Jurkat, Clone E6-1 (cell line): ENCODE measurements at regions not wholly inside any gene's neighbourhood (a gene's known extent, or its start where the extent isn't known, plus 50 kb on each side); places are given as distances from the start of the nearest gene placed in this dataset.

Source experiments
- DNase-seq: peaks from one replicate; pipeline ENCODE4 v3.0.0-alpha.2; 2011; ENCODE audit warnings: low read depth, low spot score
- H3K4me3 ChIP-seq: 2 replicates; pipeline ENCODE4 v1.5.1; 2011; ENCODE audit warnings: mild to moderate bottlenecking, low read length, control low read depth, moderate library complexity

DNA sequence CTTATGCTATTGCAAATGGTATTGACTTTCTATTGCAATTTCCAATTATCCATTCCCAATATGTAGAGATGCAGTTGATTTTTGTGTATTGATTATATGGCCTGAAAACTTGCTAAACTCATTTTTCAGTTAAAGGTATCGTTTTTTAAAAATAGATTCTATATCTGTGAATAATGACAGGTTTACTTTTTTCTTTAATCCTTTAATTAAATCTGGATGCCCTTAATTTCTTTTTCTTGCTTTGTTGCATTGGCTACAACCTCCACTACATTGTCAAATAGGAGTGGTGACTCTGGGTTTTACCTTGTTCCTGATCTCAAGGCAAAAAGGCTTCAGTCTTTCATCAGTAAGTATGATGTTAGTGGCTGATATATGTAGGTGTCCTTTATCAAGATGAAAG, 522.4 kb downstream of the MATN1 start:
- H3K4me3 ChIP-seq = no peak overlapping the region

DNA sequence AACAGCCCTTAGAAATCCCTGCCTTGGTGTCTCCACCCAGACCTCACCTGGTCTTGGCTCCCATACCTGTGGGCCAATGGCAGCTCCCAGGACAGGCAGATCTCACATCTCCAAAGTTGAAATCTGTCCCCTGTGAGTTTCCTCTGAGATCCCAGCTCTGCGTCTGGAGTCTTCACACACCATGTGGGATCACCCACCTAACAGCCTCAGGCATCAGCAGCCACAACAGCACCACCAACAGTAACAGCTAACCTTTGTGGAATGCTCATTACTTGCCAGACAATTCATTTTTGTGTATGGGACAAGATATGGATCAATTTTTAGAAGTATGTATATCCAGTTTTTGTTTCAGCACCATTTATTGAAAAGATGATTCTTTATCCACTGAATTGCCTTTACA, 523.2 kb downstream of the MATN1 start:
- no peak overlapping the region for H3K4me3 ChIP-seq
- no peak for DNase-seq

More for the DNA sequence above, 522.4 kb downstream of the MATN1 start:
- DNase-seq = no peak

DNA sequence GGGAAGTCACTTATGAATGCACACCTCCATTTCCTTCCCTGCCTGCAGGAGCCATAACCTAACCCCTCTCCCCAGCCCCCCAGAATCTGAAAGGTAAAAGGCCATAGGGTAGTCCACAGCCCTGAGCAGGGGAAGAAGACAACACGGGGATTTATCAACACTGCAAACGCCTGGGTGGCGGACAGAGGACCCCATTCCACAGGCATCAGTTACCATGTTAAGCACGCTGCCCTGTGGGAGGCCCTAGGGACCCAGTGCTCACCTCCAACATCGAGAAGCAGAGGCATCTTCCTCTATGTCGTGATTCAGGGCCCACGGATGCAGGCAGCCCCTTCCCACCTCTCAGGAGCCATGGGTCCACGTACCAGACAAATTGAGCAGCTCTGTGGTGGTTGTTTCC, 523.8 kb downstream of the MATN1 start:
- DNase-seq = no peak

DNA sequence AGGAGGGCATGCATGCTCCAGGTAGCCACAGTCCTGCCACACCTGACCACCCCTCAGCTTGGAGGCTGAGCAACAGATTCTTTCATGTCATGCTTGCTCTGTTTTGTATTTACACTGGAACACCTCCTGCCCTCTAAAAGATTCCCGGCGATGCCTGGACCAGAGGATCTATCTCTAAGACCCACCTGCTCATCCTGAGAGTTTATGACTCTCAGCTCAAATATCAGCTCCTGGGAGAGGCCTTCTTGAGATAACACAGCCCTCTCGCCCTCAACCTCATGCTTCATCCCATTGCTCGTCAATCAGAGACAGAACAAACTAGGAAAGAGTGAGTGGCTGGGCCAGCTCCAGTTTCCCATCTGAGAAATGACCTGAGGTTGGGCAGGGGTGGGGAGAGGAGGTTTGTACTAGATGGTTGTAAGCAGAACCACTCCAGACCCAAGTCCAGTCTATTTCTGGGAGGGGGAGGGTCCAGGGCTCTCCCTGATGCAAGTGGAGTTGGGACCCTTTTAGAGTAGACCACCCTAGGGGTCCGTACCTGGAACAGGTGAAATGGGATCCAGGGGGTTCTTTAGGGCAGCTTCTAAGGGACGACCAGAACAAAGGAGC, 524.5 kb downstream of the MATN1 start:
- DNase-seq = no peak
- H3K4me3 ChIP-seq = no peak overlapping the region

More for the DNA sequence above, 523.8 kb downstream of the MATN1 start:
- H3K4me3 ChIP-seq = no peak overlapping the region

DNA sequence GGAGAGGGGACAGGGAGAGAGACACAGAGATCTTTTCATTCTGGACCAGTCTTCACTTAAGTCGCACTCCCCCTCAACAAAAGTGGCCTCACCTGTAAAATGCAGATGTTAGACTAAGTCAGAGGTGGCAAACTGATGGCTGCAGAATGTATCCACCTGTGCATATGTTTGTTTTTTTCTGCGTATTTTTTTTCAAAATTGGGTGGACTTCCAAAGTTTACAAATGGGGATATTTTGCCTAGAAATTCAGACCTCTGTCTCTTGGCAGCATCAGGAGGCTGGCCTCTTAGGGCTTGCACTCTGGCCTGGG, 525.0 kb downstream of the MATN1 start:
- no peak overlapping the region for H3K4me3 ChIP-seq
- DNase-seq = no peak

DNA sequence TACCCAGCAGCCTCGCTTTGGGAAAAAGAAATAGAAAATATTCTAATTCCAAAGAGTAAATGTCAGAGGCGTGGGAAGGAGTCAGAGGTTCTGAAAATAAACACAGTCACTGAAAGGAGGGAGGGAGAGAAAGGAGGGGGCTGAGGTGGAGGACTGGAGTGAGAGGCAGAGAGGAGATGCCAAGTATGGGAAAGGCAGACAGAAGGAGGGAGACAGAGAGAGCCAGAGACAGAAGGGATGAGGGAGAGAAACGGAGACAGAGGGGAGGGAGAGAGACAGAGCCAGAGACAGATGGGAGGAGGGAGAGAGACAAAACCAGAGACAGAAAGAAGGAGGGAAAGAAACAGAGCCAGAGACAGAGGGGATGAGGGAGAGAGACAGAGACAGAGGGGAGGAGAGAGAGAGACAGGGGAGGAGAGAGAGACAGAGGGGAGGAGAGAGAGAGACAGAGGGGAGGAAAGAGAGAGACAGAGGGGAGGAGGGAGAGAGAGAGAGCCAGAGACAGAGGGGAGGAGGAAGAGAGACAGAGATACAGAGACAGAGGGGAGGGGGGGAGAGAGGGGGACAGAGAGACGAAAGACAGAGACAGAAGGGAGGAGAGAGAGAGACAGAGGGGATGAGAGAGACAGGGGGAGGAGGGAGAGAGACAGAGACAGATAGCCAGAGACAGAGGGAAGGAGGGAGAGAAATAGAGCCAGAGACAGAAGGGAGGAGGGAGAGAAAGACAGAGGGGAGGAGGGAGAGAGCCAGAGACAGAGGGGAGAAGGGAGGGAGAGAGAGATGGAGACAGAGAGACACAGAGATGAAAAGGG, 525.5 kb downstream of the MATN1 start:
- DNase-seq = no peak
- no peak overlapping the region for H3K4me3 ChIP-seq

DNA sequence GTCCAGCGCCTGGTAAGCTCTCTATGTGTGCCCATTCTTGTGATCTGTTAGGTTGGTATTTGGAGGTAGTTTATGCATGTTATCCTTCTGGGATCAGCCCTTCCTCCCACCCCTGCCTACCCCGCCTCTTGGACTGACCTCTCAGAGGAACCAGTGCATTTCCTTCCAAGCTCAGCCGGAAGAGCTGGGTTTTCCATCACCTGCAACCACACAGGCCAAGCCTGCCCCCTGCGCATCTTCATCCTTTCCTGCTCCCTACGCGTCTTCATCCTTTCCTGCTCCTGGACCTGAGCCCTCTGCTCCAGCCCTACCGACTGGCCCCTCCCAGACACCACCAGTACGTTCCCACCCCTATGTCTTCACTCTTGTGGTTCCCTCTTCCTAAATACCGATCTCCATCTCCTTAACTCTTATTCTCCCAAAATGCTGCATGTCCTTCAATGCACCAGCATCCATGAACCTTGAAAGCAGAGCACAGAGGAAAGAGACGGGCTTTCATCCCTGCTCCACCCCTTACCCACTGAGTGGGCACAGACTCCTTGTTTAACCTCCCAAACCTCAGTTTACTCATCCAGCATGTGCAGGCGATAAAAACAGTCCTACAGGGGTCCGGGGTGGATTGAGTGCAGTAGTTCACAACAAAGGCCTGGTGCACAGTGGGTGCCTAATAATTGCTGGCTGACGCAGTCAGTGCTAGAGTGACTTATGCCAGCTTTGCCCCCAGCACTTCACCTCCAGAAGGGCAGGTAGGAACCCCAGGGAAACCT, 526.3 kb downstream of the MATN1 start:
- DNase-seq = no peak
- no peak overlapping the region for H3K4me3 ChIP-seq

DNA sequence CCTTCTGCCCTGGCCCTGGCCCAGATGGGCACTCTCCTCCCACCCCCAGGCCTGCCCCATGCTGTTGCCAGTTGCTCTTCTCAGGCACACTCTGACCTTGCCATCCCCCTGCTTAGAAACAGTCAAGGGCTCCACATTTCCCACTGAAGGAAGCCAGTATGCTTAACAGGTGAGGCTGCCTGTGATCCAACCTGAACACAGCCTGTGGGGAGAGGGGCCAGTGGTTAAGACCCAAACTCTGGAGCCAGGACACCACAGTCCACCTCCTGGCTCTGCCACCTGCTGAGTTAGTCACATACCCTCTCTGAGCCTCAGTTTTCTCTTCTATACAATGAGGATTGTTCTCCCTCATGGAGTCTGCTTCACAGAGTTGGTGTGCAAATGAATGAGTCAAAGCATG, 526.9 kb downstream of the MATN1 start:
- no peak for DNase-seq
- no peak overlapping the region for H3K4me3 ChIP-seq

DNA sequence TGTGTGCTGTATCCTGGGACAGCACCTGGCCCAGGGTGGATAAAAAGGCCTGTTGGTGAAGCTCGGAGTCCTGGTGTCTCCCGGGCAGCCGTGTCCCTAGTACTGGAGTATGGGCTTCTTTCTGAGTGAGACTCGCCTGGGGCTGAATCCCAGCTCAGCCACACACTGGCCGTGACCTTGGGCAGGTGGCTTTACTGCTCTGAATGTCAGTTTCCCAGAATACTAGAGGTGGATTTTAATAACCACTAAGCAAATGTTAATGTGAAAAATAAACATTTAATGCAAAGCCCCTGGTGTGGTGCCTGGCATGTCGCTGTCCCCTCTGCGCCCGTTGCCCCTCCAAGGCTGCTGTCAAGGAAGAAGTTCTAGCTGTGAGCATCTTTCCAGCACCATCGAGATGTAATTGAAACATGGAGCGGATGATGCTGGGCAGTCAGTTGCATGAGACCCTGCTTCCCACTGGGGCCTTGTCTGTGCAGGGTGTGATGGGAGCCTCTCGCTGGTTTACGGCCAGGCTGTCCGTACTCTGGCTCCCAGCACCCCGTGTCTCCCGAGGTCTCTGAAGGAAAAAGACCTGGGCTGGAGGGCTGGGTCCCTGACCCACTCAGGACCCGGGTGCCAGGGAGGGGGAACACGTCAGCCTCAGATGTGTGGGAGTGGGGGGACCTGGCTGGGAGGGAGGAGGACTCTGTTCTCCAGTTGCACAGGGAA, 527.8 kb downstream of the MATN1 start:
- no peak overlapping the region for H3K4me3 ChIP-seq
- no peak for DNase-seq

DNA sequence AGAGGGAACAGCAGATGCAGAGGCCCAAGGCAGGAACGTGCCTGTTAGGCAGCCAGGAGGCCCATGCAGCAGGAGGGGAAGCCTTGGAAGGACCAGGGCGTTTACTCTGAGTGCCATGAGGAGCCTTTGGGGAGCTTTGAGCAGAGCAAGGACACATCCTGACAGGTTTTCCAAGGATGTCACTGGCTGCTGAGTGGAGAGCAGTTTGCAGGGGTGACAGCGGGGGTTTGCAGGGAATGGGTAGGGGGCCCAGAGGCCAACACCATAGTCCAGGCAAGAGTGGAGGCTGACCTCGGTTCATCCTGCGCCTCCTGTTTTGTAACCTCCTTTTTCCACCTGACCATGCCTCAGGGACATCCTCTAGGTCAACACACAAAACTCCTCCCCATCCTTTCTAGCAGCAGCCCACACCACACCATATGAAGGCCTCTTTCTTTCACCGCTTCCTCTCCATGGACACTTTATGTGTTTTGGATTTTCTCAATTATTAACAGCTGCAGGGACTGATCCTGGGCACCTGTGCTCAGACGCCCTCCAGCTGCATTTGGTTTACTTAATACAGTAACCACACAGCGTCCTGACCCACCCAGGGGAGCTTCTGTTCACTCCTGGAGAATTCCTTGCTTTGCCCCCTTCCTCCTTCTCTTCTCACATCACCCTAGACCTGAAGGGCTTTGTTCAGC, 528.5 kb downstream of the MATN1 start:
- DNase-seq = no peak

DNA sequence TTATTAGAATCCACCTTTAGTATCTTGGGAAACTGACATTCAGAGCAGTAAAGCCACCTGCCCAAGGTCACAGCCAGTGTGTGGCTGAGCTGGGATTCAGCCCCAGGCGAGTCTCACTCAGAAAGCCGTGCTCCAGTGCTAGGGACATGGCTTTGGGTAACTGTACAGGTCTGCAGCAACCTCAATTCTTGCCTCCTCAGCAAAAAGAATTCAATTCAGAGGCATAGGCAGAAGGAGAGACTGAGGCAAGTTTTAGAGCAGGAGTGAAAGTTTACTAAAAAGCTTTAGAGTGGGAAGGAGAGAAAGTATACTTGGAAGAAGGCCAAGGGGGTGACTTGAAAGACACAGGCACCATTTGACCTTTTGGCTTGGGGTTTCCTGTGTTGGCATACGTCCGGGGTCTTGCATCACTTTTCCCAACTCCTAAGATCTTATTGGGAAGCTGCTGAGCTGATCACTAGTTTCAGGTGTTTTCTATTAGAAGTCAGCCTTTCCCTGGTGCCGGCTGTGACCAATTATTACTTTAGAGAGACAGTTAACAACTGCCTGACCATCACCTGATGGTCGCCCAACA, 529.3 kb downstream of the MATN1 start:
- no peak overlapping the region for H3K4me3 ChIP-seq
- DNase-seq = no peak

More for the DNA sequence above, 528.5 kb downstream of the MATN1 start:
- H3K4me3 ChIP-seq = no peak overlapping the region

DNA sequence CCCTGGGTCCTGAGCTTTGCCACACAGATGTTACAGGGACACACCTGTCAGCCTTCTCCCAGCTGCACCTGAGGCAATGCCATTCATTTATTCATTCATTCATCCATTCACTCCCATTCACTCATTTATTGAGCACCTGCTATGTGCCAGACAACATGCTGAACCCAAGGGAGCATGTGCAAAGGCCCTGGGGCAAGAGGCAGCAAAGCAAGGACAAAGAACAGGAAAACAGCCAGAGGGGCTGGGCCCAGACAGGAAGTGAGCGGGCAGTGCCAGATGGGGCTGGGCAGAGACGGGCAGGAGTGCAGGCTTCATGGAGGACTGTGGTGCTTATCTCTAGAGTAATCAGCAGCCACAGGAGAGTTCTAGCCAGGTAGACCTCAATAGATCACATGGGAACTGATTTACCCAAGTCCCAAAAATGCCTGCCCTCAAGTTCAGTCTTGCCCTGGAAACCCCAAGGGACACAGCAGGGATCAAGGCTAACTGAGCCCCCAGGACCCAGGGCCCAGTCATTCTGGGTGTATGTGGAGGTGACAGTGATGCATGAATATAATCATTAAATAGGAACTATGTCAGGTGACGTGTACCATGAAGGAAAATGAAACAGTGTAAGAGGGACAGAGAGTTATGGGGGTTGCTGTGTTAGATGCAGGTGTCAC, 530.3 kb downstream of the MATN1 start:
- DNase-seq = no peak
- H3K4me3 ChIP-seq = no peak overlapping the region

DNA sequence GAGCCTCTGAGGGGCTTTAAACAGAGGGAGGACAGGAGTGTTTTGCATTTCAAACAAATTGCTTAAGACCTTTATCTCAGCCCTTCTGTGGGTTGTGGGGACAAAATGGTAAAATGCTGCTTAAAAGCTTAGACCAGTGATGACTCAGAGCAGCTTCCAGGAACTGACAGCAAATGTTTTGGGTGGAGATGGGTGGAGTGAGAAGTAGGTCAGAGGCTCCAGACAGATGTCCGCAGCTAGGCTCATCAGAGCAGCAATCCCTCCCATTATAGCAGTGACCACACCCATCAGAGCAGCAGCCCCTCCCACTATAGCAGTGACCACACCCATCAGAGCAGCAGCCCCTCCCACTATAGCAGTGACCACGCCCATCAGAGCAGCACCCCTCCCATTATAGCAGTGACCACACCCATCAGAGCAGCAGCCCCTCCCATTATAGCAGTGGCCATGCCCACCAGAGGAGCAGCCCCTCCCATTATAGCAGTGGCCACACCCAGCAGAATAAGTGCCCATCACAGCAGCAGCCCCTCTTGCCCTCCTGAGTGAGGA, 532.2 kb downstream of the MATN1 start:
- H3K4me3 ChIP-seq = no peak overlapping the region
- DNase-seq = no peak

DNA sequence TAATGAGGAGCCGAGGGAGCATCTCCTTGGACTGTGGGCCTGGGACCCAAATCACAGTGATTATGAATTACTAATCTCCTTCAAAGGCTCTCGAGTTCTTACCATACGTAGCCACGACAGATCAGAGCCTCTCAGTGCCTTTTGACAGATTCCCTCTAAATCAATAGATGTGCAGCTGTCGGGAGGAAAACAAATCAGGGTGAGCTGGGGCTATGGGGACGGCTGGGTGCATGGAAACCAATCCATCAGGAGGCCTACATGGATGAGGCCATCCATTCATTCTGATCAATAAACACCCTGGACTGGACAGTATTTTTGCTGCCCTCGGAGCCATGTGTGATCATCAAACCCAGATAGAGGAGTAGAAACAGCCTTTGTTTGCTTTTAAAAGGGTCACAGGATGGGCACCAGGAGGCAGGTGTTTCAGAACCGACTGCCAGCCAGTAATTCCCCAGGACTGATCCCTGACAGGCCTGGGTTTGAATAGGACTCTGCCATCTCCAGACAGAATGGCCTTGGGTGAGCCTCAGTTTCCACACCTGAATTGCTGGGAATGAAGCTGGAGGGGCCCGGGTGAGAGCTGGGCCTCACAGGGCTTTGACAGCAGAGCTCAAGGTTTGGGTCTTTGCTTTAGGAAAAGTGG, 532.8 kb downstream of the MATN1 start:
- no peak overlapping the region for H3K4me3 ChIP-seq
- no peak for DNase-seq

DNA sequence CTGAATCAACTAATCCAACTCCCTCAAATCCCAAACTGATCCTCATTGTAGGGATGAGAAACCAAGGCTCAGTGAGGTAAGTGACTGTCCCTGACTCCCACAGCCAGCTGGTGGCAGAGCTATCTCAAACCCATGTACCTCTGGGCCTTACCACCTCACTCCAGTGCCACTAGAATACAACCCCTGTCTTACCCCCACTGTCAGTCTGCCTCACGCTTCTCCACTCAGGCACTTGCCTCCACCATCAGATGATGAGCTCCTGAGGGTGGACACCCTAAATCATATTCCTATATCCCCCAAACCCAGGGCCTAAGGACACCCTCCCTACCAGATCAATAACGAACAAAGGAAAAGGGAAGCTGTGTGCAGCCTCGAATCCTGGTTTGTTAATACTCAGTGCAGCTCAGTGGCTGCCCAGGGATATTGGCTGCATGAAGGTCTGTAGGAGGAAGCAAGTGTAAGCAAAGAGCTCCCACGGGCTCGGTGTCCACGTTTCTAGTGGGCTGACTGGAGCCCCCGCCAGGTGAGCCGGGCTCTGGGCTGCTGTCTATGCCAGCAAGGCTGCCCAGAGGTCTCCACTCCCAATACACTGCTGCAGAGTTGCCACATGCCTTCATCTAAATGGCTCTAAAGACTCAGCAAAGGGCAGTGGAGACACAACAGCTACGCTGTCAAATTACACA, 533.4 kb downstream of the MATN1 start:
- H3K4me3 ChIP-seq = no peak overlapping the region
- DNase-seq = no peak

DNA sequence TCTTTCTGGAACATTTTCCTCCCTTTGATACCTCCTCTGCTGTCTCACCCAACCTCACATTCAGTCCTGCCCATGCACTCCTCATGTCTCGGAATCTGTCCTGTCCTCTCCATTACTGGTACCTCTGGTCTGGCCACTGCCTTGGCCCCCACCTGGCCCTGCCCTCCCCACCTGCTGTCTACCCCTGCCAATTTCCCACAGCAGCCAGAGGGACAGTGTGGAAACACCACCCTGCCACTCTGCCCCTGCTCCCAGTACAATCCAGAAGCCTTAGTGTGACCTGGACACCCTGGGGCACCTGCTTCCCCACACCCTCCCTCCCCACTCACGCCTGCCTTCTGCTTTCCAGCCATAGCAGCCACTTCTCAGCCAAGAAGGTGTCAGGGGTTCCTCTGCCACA, 534.4 kb downstream of the MATN1 start:
- no peak for DNase-seq
- no peak overlapping the region for H3K4me3 ChIP-seq

DNA sequence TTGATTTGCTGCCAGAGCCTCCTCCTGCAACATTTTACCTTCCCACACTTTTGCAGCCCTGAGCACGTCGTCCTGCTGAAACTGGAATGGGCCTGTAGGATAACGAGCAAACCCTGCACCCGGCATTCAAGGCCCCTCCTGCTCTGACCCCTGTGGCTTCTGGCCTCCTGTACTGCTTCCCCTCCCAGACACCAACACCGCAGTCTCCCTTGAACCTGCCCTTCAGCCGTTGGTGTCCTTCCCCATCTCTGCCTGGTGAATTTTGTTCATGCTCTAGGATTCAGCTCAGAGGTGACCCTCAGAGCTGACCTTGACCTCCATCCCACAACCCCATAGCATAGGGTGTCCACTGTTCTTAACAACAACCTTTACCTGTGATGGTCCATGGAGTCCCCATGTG, 535.1 kb downstream of the MATN1 start:
- no peak for DNase-seq
- no peak overlapping the region for H3K4me3 ChIP-seq
